ENCODE measurements at regions not wholly inside any gene's neighbourhood (a gene's known extent, or its start where the extent isn't known, plus 50 kb on each side); places are given as distances from the start of the nearest gene placed in this dataset.

GRCh38 chr5:77145666-77146065, 58.6 kb upstream of the ZBED3 start:
- DNase-seq (ENCODE audit: low read depth, low spot score): peak; percentile 68
- no peak overlapping the region for H3K4me3 ChIP-seq (ENCODE audit: low read depth, low read length)
- in situ Hi-C loops (cut with HindIII; ENCODE audit: low sequenced_read_pairs): no loop called here
- no peak for TF ChIP-seq CTCF (IDR thresholded peaks at IDR 0.05; ENCODE audit: low read depth, low read length)

- no peak for TF ChIP-seq CTCF (IDR thresholded peaks at IDR 0.05; ENCODE audit: low read depth, low read length)
- DNase-seq (ENCODE audit: low read depth, low spot score): no peak
- in situ Hi-C loops (cut with HindIII; ENCODE audit: low sequenced_read_pairs): no loop called here
- no peak overlapping the region for H3K4me3 ChIP-seq (ENCODE audit: low read depth, low read length)
These were observed 57.7 kb upstream of the ZBED3 start for GRCh38 chr5:77144837-77145139.

- peak; percentile 94 for TF ChIP-seq CTCF (IDR thresholded peaks at IDR 0.05; ENCODE audit: low read depth, low read length)
- no peak overlapping the region for H3K4me3 ChIP-seq (ENCODE audit: low read depth, low read length)
- peak; percentile 77 for DNase-seq (ENCODE audit: low read depth, low spot score)
- in situ Hi-C loops (cut with HindIII; ENCODE audit: low sequenced_read_pairs): no loop called here
These were observed 57.1 kb upstream of the ZBED3 start for GRCh38 chr5:77143998-77144836.

- no peak for DNase-seq (ENCODE audit: low read depth, low spot score)
- in situ Hi-C loops (cut with HindIII; ENCODE audit: low sequenced_read_pairs): no loop called here
- H3K4me3 ChIP-seq (ENCODE audit: low read depth, low read length): no peak overlapping the region
- TF ChIP-seq CTCF (IDR thresholded peaks at IDR 0.05; ENCODE audit: low read depth, low read length): no peak
These were observed 53.3 kb upstream of the ZBED3 start for GRCh38 chr5:77140350-77140749.

- TF ChIP-seq CTCF (IDR thresholded peaks at IDR 0.05; ENCODE audit: low read depth, low read length): no peak
- no peak overlapping the region for H3K4me3 ChIP-seq (ENCODE audit: low read depth, low read length)
- DNase-seq (ENCODE audit: low read depth, low spot score): peak; percentile 92
- in situ Hi-C loops (cut with HindIII; ENCODE audit: low sequenced_read_pairs): no loop called here
These were observed 51.9 kb upstream of the ZBED3 start for GRCh38 chr5:77139001-77139400.
